ENCODE measurements at regions not wholly inside any gene's neighbourhood (a gene's known extent, or its start where the extent isn't known, plus 50 kb on each side); places are given as distances from the start of the nearest gene placed in this dataset.

DNA sequence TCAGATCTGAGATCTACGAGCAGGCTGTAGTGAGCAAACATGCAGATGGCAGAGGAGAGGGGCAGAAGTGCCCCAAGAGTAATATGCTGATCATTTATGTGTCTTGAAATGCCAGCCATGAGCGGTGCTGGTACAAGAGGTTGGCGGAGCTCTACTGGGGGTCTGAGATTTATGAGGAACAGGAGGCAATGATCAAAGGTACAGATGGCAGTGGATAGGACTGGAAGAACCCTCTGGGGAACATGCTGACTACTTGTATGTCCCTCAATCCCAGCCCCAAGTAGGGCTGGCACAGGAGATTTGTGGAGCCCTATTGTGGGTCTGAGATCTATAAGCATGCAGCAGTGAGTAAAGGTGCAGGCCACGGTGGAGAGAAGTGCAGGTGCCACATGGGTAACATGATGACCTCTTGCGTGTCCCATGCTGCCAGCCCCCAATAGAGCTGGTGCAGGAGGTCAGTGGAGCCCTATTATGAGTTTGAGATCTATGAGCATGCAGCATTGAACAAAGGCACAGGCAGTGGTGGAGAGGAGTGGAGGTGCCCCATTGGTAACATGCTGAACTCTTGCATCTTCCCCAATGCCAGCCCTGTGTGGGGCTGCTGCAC, 97.2 kb upstream of the ZNF678 start:
- no peak for DNase-seq (ENCODE audit: low read depth in 1 of 2, low spot score in 2 of 2)
- H3K36me3 ChIP-seq, result no peaks in the 10 kb centered on the region

DNA sequence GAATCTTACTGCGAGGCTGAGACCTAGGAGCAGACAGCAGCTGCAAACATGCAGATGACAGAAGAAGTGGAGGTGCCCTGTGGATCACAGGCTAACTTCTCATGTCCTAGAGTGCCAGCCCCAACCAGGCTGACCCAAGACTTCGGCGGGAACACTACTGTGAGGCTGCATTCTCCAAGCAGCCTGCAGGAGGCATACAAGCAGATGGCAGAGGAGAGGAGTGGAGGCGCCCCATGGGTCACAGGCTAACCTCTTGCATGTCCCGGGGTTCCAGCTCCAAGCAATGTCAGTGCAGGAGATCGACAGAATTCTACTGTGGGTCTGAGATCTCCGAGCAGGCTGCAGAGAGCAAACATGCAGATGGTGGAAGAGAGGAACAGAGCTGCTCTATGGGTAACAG, 98.1 kb upstream of the ZNF678 start:
- no peaks in the 10 kb centered on the region for H3K36me3 ChIP-seq
- DNase-seq (ENCODE audit: low read depth in 1 of 2, low spot score in 2 of 2), result no peak
- no peak overlapping the region for H3K4me3 ChIP-seq
- H3K4me1 ChIP-seq (replicated peaks), result no peaks in the 10 kb centered on the region
- no peaks in the 10 kb centered on the region for H3K9me3 ChIP-seq (replicated peaks)
- H3K27me3 ChIP-seq (replicated peaks), result peaks cover 15% of the 10 kb centered on the region; the same call in 1 of the 2 replicates
- H3K27ac ChIP-seq, result no peak overlapping the region

More for the DNA sequence above, 97.2 kb upstream of the ZNF678 start:
- no peak overlapping the region for H3K27ac ChIP-seq
- H3K4me3 ChIP-seq, result no peak overlapping the region
- H3K27me3 ChIP-seq (replicated peaks), result peaks cover 15% of the 10 kb centered on the region; the same call in 1 of the 2 replicates
- H3K4me1 ChIP-seq (replicated peaks), result no peaks in the 10 kb centered on the region
- H3K9me3 ChIP-seq (replicated peaks), result no peaks in the 10 kb centered on the region

DNA sequence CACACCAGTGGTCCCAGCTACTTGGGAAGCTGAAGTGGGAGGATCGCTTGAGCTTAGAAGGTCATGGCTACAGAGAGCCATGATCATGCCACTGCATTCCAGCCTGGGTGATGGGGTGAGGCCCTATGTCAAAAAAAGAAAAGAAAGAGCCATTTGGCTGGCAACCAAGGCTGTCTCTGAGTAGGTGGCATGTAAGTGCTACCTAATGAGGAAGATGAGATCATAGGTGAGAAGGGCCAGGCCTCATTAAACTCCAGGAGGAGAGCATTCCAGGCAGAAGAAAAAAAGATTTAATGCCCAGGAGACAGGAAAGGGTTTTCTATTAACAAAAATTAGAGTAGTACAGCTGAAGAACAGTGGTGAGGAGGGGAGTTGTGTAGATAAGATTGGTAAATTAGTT, 103.4 kb upstream of the ZNF678 start:
- Histone ChIP-seq H3K4me3 (no peak overlapping the region), H3K4me1 (replicated peaks) (no peaks in the 10 kb centered on the region), H3K27me3 (replicated peaks) (peaks cover 8% of the 10 kb centered on the region; the same call in 1 of the 2 replicates), H3K9me3 (replicated peaks) (no peaks in the 10 kb centered on the region), H3K27ac (no peak overlapping the region), H3K36me3 (no peaks in the 10 kb centered on the region)
- no peak for DNase-seq (ENCODE audit: low read depth in 1 of 2, low spot score in 2 of 2)

DNA sequence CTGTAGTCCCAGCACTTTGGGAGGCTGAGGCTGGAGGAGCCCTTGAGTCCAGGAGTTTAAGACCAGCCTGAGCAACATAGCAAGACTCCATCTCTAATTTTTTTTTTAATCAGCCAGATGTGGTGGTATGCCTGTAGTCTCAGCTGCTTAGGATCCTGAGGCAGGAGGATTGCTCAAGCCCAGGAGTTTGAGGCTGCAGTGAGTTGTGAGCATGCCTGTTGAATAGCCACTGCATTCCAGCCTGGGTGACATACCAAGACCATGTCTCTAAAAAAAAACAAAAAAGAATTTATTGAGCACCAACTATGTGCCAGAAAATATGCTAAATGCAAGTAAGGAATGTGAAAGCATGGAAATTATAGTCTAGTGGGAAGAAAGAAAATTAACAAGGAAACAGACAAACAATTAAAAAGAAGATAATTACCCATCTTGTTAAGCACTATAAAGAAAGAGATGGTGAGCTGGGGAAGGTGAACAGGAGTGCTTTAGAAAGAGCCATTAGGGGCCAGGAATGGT, 104.0 kb upstream of the ZNF678 start:
- DNase-seq (ENCODE audit: low read depth in 1 of 2, low spot score in 2 of 2), result no peak

DNA sequence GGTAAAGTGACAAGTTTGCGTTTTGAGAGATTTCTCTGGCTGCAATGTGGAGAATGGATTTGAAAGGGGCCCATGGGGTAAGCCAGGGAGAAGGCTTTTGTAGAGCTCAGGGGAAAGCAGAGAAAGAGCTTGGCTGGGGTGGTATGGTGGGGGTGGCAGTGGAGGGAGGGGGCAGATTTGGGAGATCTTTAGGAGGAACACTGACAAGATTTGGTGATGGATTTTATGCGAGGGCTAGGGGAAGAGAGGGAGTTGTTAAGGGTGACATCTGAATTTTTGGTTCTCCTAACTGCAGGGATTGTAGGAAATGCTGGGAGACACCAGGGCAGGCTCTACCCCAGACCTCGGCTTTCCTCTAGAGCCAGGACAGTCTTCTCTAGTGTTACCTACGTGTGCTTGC, 108.7 kb upstream of the ZNF678 start:
- Histone ChIP-seq H3K4me1 (replicated peaks) (no peaks in the 10 kb centered on the region), H3K4me3 (no peak overlapping the region), H3K27ac (no peak overlapping the region), H3K27me3 (replicated peaks) (no peaks in the 10 kb centered on the region; the same call in none of the 2 replicates), H3K36me3 (no peaks in the 10 kb centered on the region), H3K9me3 (replicated peaks) (no peaks in the 10 kb centered on the region)
- DNase-seq (ENCODE audit: low read depth in 1 of 2, low spot score in 2 of 2), result no peak

More for the DNA sequence above, 104.0 kb upstream of the ZNF678 start:
- Histone ChIP-seq H3K9me3 (replicated peaks) (no peaks in the 10 kb centered on the region), H3K4me3 (no peak overlapping the region), H3K27ac (no peak overlapping the region), H3K4me1 (replicated peaks) (no peaks in the 10 kb centered on the region), H3K27me3 (replicated peaks) (peaks cover 8% of the 10 kb centered on the region; the same call in 1 of the 2 replicates), H3K36me3 (no peaks in the 10 kb centered on the region)

DNA sequence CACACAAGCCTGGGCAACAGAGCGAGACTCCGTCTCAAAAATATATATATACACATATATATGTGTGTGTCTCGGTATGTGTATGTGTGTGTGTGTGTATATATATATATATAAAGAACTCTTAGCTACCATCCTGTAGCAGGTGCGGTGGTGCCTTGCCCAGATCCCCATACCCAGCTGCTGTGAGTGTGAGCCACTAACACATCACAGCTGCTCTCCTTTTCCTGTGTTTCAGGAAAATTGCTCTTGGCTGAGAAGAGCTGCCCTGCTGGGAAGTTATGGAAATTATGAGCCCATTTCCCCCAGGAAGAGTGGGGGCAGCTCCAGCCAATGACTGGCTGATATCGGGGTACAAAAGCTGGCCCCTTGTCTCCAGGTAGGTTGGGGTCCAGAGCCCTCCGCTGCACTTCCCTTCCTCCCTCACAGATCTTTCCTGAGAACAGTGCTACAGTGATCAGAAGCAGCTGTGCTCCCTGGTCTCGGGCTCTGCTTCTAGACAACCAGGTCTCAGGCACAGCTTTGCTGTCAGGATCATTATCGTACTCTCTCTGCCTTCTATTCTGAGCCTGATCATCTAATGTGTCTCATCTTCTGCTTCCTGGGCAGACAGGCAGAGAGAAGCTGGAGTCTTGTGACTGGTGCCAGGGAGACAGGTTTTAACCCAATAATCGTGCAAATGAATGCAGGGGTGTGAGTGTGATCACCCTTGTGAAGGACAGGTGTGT, 109.6 kb upstream of the ZNF678 start:
- Histone ChIP-seq H3K36me3 (no peaks in the 10 kb centered on the region), H3K4me3 (no peak overlapping the region), H3K9me3 (replicated peaks) (no peaks in the 10 kb centered on the region; the same call in 1 of the 2 replicates), H3K27me3 (replicated peaks) (no peaks in the 10 kb centered on the region; the same call in none of the 2 replicates), H3K27ac (no peak overlapping the region), H3K4me1 (replicated peaks) (no peaks in the 10 kb centered on the region)
- no peak for DNase-seq (ENCODE audit: low read depth in 1 of 2, low spot score in 2 of 2)

DNA sequence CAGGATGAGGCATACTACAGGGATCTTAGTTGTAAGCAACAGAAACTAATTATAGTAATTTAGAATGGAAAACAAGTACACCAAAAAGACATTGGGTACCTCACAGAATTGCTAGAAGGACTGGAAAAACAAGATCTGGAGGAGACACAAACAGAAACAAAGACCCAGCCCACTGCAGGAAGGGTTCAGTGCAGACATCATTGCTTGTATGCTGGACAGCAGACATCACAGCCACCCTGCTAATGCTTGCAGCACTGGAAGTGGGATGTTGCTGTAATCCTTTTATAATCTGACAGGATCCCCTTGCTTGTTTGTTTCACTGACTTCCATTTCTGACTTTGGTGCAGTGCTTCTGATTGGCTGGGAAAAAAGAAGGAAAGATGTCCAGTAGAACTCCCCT, 111.4 kb upstream of the ZNF678 start:
- no peaks in the 10 kb centered on the region; the same call in none of the 2 replicates for H3K27me3 ChIP-seq (replicated peaks)
- H3K4me1 ChIP-seq (replicated peaks), result no peaks in the 10 kb centered on the region
- H3K27ac ChIP-seq, result no peak overlapping the region
- H3K9me3 ChIP-seq (replicated peaks), result no peaks in the 10 kb centered on the region; the same call in 1 of the 2 replicates
- DNase-seq (ENCODE audit: low read depth in 1 of 2, low spot score in 2 of 2), result no peak
- H3K36me3 ChIP-seq, result no peaks in the 10 kb centered on the region
- H3K4me3 ChIP-seq, result no peak overlapping the region

DNA sequence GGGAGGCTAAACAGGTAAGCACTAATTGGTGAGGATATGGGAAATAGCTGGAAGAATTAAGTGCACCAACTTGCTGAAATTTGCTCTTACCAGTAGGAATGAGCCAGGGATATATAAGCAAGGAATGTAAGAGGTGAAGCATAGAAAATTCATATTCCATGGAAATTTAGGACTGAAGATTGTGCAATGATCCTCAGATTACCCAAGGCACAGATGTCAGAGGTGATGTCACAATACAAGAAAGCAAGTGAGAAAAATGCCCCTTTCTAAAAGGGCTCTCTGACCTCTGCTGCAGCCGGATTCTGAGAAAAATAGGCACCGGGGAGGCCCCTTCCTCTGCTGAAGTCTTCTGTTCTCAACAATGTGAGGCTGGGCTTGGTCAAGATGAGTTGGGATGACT, 112.3 kb upstream of the ZNF678 start:
- Histone ChIP-seq H3K4me3 (no peak overlapping the region), H3K27me3 (replicated peaks) (no peaks in the 10 kb centered on the region; the same call in none of the 2 replicates), H3K9me3 (replicated peaks) (no peaks in the 10 kb centered on the region; the same call in 1 of the 2 replicates), H3K4me1 (replicated peaks) (no peaks in the 10 kb centered on the region), H3K27ac (no peak overlapping the region), H3K36me3 (no peaks in the 10 kb centered on the region)
- no peak for DNase-seq (ENCODE audit: low read depth in 1 of 2, low spot score in 2 of 2)

DNA sequence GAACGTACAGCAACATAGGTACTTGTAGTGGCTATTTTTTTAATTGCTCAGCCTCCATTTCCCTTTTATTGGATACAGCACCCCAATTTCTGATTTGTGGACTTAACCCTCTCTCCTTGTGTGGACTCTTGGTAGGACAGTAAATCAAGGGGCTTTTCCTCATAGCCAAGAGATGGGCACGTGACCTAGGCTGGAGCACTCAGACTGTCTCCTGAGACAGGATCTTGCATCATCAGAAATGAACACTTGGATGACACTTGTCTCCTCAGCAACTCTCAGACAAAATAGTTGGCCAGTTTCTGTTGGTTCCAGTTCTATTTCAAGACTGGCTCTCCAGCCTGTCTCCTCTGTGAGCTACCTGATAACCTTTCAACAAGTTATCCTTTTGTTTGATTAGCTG, 112.9 kb upstream of the ZNF678 start:
- DNase-seq (ENCODE audit: low read depth in 1 of 2, low spot score in 2 of 2), result no peak
- Histone ChIP-seq H3K9me3 (replicated peaks) (no peaks in the 10 kb centered on the region; the same call in 1 of the 2 replicates), H3K27me3 (replicated peaks) (no peaks in the 10 kb centered on the region; the same call in none of the 2 replicates), H3K27ac (no peak overlapping the region), H3K4me1 (replicated peaks) (no peaks in the 10 kb centered on the region), H3K4me3 (no peak overlapping the region), H3K36me3 (no peaks in the 10 kb centered on the region)

DNA sequence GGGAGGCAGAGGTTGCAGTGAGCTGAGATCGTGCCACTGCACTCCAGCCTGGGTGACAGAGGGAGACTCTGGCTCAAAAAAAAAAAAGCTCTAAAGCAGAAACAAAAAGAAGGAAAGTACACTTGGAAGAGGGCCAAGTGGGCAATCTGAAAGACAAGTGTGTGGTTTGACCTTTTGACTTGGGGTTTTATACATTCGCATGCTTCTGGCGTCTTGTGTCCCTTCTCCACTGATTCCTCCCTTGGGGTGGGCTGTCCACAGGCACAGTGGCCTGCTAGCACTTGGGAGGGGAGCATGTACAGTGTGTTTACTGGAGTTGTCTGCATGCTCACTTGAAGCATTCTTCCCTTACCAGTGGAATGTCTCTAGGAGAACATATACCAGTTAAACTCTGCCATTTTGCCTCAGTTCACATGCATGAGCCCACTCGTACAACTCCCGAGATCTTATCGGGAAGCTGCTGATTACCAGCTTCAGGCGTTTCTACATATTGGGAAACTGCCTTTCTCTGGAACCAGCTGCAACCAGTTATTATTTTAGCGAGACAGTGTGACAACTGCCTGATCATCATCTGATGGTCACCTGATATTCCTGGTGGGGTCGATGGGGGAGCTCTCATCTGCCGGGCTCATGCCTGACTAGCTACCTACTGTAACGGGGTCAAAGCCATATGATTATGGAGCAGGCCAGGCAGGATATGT, 113.5 kb upstream of the ZNF678 start:
- no peak overlapping the region for H3K4me3 ChIP-seq
- no peaks in the 10 kb centered on the region for H3K36me3 ChIP-seq
- DNase-seq (ENCODE audit: low read depth in 1 of 2, low spot score in 2 of 2), result no peak

DNA sequence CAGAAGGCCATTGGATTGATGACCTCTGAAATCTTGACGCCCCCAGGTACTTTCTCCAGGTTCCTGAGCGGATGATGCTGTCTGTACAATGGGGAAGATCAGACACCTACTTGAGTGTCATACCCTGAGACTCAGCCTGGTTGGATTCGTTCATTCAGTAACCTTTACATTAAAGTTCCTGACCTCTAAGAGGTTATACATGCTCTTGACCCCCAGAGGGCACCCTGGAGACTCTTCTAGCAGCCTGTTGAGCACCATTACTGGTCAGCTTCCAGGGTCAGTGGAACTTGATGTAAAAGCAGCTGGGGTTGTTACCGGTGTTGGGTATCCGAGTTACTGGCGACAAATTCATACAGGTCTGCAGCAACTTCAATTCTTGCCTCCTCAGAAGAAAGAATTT, 114.3 kb upstream of the ZNF678 start:
- H3K27me3 ChIP-seq (replicated peaks), result no peaks in the 10 kb centered on the region; the same call in 1 of the 2 replicates
- H3K9me3 ChIP-seq (replicated peaks), result no peaks in the 10 kb centered on the region; the same call in 1 of the 2 replicates
- H3K4me1 ChIP-seq (replicated peaks), result no peaks in the 10 kb centered on the region
- H3K36me3 ChIP-seq, result no peaks in the 10 kb centered on the region
- no peak overlapping the region for H3K27ac ChIP-seq
- DNase-seq (ENCODE audit: low read depth in 1 of 2, low spot score in 2 of 2), result no peak
- H3K4me3 ChIP-seq, result no peak overlapping the region

More for the DNA sequence above, 113.5 kb upstream of the ZNF678 start:
- H3K27me3 ChIP-seq (replicated peaks), result no peaks in the 10 kb centered on the region; the same call in 1 of the 2 replicates
- no peaks in the 10 kb centered on the region; the same call in 1 of the 2 replicates for H3K9me3 ChIP-seq (replicated peaks)
- H3K4me1 ChIP-seq (replicated peaks), result no peaks in the 10 kb centered on the region
- H3K27ac ChIP-seq, result no peak overlapping the region

DNA sequence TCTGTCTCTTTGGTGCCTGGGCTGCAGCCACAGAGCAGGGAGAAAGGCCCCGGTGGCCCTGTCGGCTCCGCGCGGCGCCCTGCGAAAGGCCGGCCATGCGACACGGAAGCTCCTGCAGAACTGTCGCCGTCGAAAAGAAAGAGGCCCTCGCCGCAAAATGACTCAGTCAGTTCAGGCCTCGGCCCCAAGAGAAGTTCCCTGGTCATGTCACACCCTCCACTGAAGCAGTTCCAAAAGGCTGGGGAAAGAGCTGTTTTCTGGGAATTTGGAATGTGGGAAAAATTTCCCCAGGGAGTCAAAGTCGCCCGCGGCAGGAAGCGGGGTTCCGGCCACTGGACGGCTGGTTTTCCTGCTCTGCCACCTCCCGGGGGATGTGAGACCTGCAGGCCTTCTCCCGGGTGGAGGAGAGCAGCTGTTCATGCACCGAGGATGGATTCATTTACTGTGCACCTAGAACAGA, 115.8 kb upstream of the ZNF678 start:
- Histone ChIP-seq H3K4me3 (no peak overlapping the region), H3K4me1 (replicated peaks) (no peaks in the 10 kb centered on the region), H3K36me3 (no peaks in the 10 kb centered on the region), H3K27me3 (replicated peaks) (no peaks in the 10 kb centered on the region), H3K27ac (no peak overlapping the region), H3K9me3 (replicated peaks) (no peaks in the 10 kb centered on the region; the same call in 1 of the 2 replicates)
- no peak for DNase-seq (ENCODE audit: low read depth in 1 of 2, low spot score in 2 of 2)

DNA sequence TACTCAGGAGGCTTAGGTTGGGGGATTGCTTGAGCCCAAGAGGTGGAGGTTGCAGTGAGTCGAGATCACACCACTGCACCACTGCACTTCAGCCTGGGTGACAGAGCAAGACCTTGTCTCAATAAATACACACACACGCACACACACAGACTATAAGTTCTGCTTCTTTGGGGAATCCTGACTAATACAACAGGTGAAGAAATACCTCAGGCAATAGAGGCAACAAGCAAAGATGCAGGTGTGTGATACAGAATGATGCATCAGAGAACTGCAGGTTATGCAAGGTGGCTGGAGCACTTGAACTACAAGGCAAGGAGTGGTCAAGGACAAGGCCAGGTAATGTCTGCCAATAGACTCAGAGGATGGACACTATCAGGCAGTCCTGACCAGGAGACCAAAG, 117.6 kb upstream of the ZNF678 start:
- no peak for DNase-seq (ENCODE audit: low read depth in 1 of 2, low spot score in 2 of 2)
- no peak overlapping the region for H3K27ac ChIP-seq
- no peaks in the 10 kb centered on the region for H3K36me3 ChIP-seq
- H3K4me3 ChIP-seq, result no peak overlapping the region
- no peaks in the 10 kb centered on the region for H3K4me1 ChIP-seq (replicated peaks)
- no peaks in the 10 kb centered on the region; the same call in 1 of the 2 replicates for H3K9me3 ChIP-seq (replicated peaks)
- H3K27me3 ChIP-seq (replicated peaks), result no peaks in the 10 kb centered on the region

All from SJSA1 (cell line).